Adrenal gland (tissue), 5 donors: ENCODE measurements at regions not wholly inside any gene's neighbourhood (a gene's known extent, or its start where the extent isn't known, plus 50 kb on each side); places are given as distances from the start of the nearest gene placed in this dataset.

Experiments
- CTCF ChIP-seq, 6 experiments: fragments of 450-650 bp in 4 of 6; fragments of 200-600 bp in 2 of 6; sonication (generic) in 1 of 6; IDR thresholded peaks; 1 replicate in 5 of 6; 2 replicates in 1 of 6; pipeline versions ENCODE4 v1.5.1 to v1.8.0; 2016 to 2021; ENCODE audit warnings: antibody characterized with exemption in 6 of 6, mild to moderate bottlenecking in 2 of 6, moderate library complexity in 1 of 6
- POLR2A ChIP-seq, 2 donors: fragments of 450-650 bp; IDR thresholded peaks; one replicate each; pipeline ENCODE4 v1.6.1; 2017; ENCODE audit warnings: antibody characterized with exemption in 2 of 2, mild to moderate bottlenecking in 2 of 2, moderate library complexity in 1 of 2
- donor health status: DM: no; HTN: no; CAD: no.

GRCh38 chr2:126575631-126576030, 80.3 kb upstream of the GYPC start:
- TF ChIP-seq CTCF (IDR thresholded peaks at IDR 0.05) (no peak), POLR2A (IDR thresholded peaks at IDR 0.05) (no peak)
